ENCODE measurements at regions not wholly inside any gene's neighbourhood (a gene's known extent, or its start where the extent isn't known, plus 50 kb on each side); places are given as distances from the start of the nearest gene placed in this dataset.

- no CpG with 5 or more reads among the region's 2 CpGs for WGBS (ENCODE audit: insufficient coverage)
- no peak for DNase-seq
- H3K9ac ChIP-seq (ENCODE audit: low read length): no peak overlapping the region
These were observed 317.5 kb upstream of the MPDZ start for GRCh38 chr9:13597004-13597403.

GRCh38 chr9:13596383-13596970 lies 317.0 kb upstream of the MPDZ start:
- H3K9me3 ChIP-seq (ENCODE audit: control extremely low read depth in 1 of 3, control insufficient read depth in 2 of 3, insufficient read depth in 1 of 3, low read length in 2 of 3): no peaks in the 10 kb centered on the region
- no peak for TF ChIP-seq EZH2 (IDR thresholded peaks at IDR 0.05; ENCODE audit: borderline replicate concordance, insufficient read depth, low read depth, low read length, poor library complexity, severe bottlenecking)
- no peak for TF ChIP-seq CTCF (IDR thresholded peaks at IDR 0.05)
- intact Hi-C loops (cut with micrococcal nuclease): no loop called here
- peaks cover 4% of the 10 kb centered on the region for H3K9me3 Mint-ChIP-seq (ENCODE audit: insufficient read depth)
- H3K4me2 ChIP-seq (replicated peaks; ENCODE audit: low read depth, low read length, poor library complexity, severe bottlenecking): no peak overlapping the region
- H3K4me1 ChIP-seq (ENCODE audit: control insufficient read depth in 2 of 2, insufficient read depth in 2 of 2, low read length in 2 of 2): no peaks in the 10 kb centered on the region
- H2AFZ ChIP-seq (ENCODE audit: insufficient read depth, low read depth, low read length, poor library complexity, severe bottlenecking): no peak overlapping the region
- no peaks in the 10 kb centered on the region for H3K36me3 ChIP-seq (replicated peaks in 1 of 2; ENCODE audit: control extremely low read depth in 1 of 2, control insufficient read depth in 1 of 2, extremely low read depth in 1 of 2, insufficient read depth in 2 of 2, low read length in 1 of 2)
- no peaks in the 10 kb centered on the region for H3K27me3 ChIP-seq (replicated peaks in 1 of 4; ENCODE audit: control extremely low read depth in 1 of 4, control insufficient read depth in 3 of 4, insufficient read depth in 4 of 4, low read length in 3 of 4)
- no peaks in the 10 kb centered on the region for H3K27me3 Mint-ChIP-seq
- H3K4me3 ChIP-seq (ENCODE audit: control extremely low read depth in 1 of 5, extremely low read depth in 1 of 5, insufficient read depth in 1 of 5, low read depth in 2 of 5, low read length in 4 of 5): no peak overlapping the region
- ChIA-PET CTCF (no interaction called here), POLR2A (no interaction called here)
- H3K27ac Mint-ChIP-seq: no peak overlapping the region
- H3K4me1 Mint-ChIP-seq: no peaks in the 10 kb centered on the region
- no peak overlapping the region for H3K9ac ChIP-seq (ENCODE audit: low read length)
- DNase-seq: no peak
- WGBS (ENCODE audit: insufficient coverage): 64% methylated on average over 3 of the region's 4 CpGs
- no peaks in the 10 kb centered on the region for H4K20me1 ChIP-seq (ENCODE audit: control insufficient read depth, insufficient read depth, low read length, poor library complexity, severe bottlenecking)
- H3K4me3 Mint-ChIP-seq: no peak overlapping the region
- H3K79me2 ChIP-seq (ENCODE audit: control insufficient read depth, insufficient read depth, low read length): no peaks in the 10 kb centered on the region
- no peak for ATAC-seq (ENCODE audit: low read depth)
- H3K27ac ChIP-seq (ENCODE audit: low read length in 2 of 2): no peak overlapping the region

More at GRCh38 chr9:13597004-13597403, 317.5 kb upstream of the MPDZ start:
- TF ChIP-seq CTCF (IDR thresholded peaks at IDR 0.05) (no peak), EZH2 (IDR thresholded peaks at IDR 0.05; ENCODE audit: borderline replicate concordance, insufficient read depth, low read depth, low read length, poor library complexity, severe bottlenecking) (no peak)
- Histone ChIP-seq H2AFZ (ENCODE audit: insufficient read depth, low read depth, low read length, poor library complexity, severe bottlenecking) (no peak overlapping the region), H3K79me2 (ENCODE audit: control insufficient read depth, insufficient read depth, low read length) (no peaks in the 10 kb centered on the region), H3K4me2 (replicated peaks; ENCODE audit: low read depth, low read length, poor library complexity, severe bottlenecking) (no peak overlapping the region), H3K9me3 (ENCODE audit: control extremely low read depth in 1 of 3, control insufficient read depth in 2 of 3, insufficient read depth in 1 of 3, low read length in 2 of 3) (no peaks in the 10 kb centered on the region), H3K36me3 (replicated peaks in 1 of 2; ENCODE audit: control extremely low read depth in 1 of 2, control insufficient read depth in 1 of 2, extremely low read depth in 1 of 2, insufficient read depth in 2 of 2, low read length in 1 of 2) (no peaks in the 10 kb centered on the region), H3K4me3 (ENCODE audit: control extremely low read depth in 1 of 5, extremely low read depth in 1 of 5, insufficient read depth in 1 of 5, low read depth in 2 of 5, low read length in 4 of 5) (no peak overlapping the region), H4K20me1 (ENCODE audit: control insufficient read depth, insufficient read depth, low read length, poor library complexity, severe bottlenecking) (no peaks in the 10 kb centered on the region), H3K4me1 (ENCODE audit: control insufficient read depth in 2 of 2, insufficient read depth in 2 of 2, low read length in 2 of 2) (no peaks in the 10 kb centered on the region), H3K27ac (ENCODE audit: low read length in 2 of 2) (no peak overlapping the region), H3K27me3 (replicated peaks in 1 of 4; ENCODE audit: control extremely low read depth in 1 of 4, control insufficient read depth in 3 of 4, insufficient read depth in 4 of 4, low read length in 3 of 4) (no peaks in the 10 kb centered on the region)
- CTCF ChIA-PET: no interaction called here
- no peaks in the 10 kb centered on the region for H3K4me1 Mint-ChIP-seq
- intact Hi-C loops (cut with micrococcal nuclease): no loop called here
- H3K9me3 Mint-ChIP-seq (ENCODE audit: insufficient read depth): peaks cover 4% of the 10 kb centered on the region
- no peak for ATAC-seq (ENCODE audit: low read depth)
- H3K4me3 Mint-ChIP-seq: no peak overlapping the region
- POLR2A ChIA-PET: no interaction called here
- H3K27me3 Mint-ChIP-seq: no peaks in the 10 kb centered on the region
- no peak overlapping the region for H3K27ac Mint-ChIP-seq

All from B cell (primary cell).